ENCODE measurements at regions not wholly inside any gene's neighbourhood (a gene's known extent, or its start where the extent isn't known, plus 50 kb on each side); places are given as distances from the start of the nearest gene placed in this dataset.

- no peak for TF ChIP-seq CTCF (IDR thresholded peaks at IDR 0.05; ENCODE audit: borderline replicate concordance, extremely low read depth, low read length, poor library complexity, severe bottlenecking)
- no peak for TF ChIP-seq EZH2 (IDR thresholded peaks at IDR 0.05; ENCODE audit: borderline replicate concordance, low read depth, low read length, severe bottlenecking)
These were observed 180.7 kb upstream of the MKI67 start for GRCh38 chr10:128306966-128307365.
